Large intestine (tissue), 3 donors: ENCODE measurements at regions not wholly inside any gene's neighbourhood (a gene's known extent, or its start where the extent isn't known, plus 50 kb on each side); places are given as distances from the start of the nearest gene placed in this dataset.
A peak's percentile ranks its signal among the peaks of the same experiment; 100 is the strongest.

Experiments used
- DNase-seq, 2 donors: peaks; one replicate each; pipeline versions ENCODE4 v3.0.0 to v3.0.0-alpha.2; 2013
- H3K27ac ChIP-seq: one replicate; pipeline ENCODE4 v1.5.1; 2013; ENCODE audit warnings: low read length
- H3K27me3 ChIP-seq: 2 replicates; pipeline ENCODE4 v1.6.1; 2013; ENCODE audit warnings: low read length; ENCODE audit not compliant: control insufficient read depth, insufficient read depth
- H3K36me3 ChIP-seq: 2 replicates; pipeline ENCODE4 v1.6.1; 2013; ENCODE audit warnings: low read length; ENCODE audit not compliant: control insufficient read depth, insufficient read depth
- H3K4me1 ChIP-seq: one replicate; pipeline ENCODE4 v1.6.1; 2013; ENCODE audit warnings: low read length; ENCODE audit not compliant: control insufficient read depth, insufficient read depth
- H3K4me3 ChIP-seq: one replicate; pipeline ENCODE4 v1.5.1; 2013; ENCODE audit warnings: low read length
- H3K9me3 ChIP-seq: one replicate; pipeline ENCODE4 v1.6.1; 2013; ENCODE audit warnings: mild to moderate bottlenecking, low read depth, low read length, moderate library complexity; ENCODE audit not compliant: control insufficient read depth
- WGBS: methylation state at CpG from one replicate; pipeline ENCODE4 v1.1.5; 2013; ENCODE audit warnings: low lambda C conversion rate; ENCODE audit not compliant: insufficient coverage; 5-methylcytosine and 5-hydroxymethylcytosine counted together

DNA sequence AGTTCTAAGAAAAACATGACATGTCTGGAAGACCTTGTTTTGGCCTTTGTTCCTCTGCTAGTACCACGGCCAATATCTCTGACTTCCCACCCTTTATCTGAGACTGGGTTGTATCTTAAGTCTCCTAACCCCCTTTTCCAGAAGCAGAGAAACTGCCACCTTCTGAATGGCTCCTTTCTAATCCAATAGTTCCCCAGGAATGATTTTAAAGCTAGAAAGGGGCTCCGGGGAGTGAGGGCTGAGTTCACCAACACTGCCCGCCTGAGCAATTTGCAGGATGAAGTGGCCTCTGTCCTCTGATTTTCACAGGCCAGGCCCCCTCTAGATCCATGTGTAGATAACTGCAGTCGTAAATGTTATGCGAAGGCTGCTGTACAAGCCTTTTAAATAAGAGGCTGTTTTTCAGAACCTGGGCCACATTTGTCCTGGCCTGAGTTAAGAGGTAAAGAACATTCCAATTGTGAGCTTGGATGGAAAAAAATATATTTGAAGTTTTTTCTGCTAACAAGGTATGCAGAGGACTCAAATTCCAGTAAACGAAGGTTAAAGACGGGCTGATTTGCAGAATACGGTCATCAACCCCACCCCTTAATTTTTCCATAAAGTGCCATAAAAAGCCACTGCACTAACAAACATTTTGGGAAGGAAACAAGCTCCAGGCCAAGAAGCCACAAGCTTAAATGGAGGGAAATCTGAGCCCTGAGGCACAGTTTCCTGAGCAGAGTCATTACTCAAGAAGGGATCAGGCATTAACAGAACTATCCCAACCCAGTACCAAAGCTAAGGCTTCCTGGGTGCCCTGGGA, 117.0 kb upstream of the MAF start:
- no peak overlapping the region for H3K4me3 ChIP-seq
- peaks cover 1% of the 10 kb centered on the region for H3K9me3 ChIP-seq
- peak overlapping the region; percentile 87 for H3K27ac ChIP-seq
- no peaks in the 10 kb centered on the region for H3K27me3 ChIP-seq
- H3K4me1 ChIP-seq: peaks cover 71% of the 10 kb centered on the region
- 40% methylated on average over 1 of the region's 8 CpGs for WGBS
- peak; percentile 39 to 49 for DNase-seq
- H3K36me3 ChIP-seq: no peaks in the 10 kb centered on the region

DNA sequence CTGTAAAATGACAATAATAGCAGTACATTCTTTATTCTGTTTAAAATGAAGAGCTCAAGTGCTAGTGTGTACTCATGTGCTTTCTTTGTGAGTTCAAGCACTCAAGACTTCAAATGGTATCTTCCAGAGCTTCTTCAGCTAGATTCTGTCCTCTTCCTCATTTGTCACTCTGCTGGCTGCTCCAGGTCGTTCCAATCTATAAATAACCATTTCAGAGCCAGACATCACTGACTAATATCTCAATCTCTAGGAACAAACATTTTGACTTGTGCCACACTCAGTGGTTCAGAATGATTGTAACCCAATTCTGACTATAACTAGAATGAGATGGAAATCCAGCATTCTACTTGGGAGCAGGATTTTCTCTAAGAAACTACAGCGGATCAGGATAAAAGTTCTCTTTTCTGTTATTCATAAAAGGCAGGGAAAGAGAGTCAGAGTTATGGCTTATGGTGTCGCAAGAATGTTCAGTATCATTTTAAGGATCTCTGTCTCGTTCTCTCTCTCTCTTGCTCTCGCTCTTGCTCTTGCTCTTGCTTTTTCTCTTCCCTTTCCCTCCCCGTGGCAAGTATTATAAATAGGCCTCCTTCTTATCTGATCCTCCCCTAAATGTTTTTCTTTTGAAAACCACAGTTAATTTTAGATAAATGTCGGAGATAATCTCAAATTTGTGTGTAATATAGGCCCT, 116.3 kb upstream of the MAF start:
- no peaks in the 10 kb centered on the region for H3K27me3 ChIP-seq
- H3K4me3 ChIP-seq: no peak overlapping the region
- H3K9me3 ChIP-seq: no peaks in the 10 kb centered on the region
- H3K36me3 ChIP-seq: no peaks in the 10 kb centered on the region
- H3K4me1 ChIP-seq: peaks cover 70% of the 10 kb centered on the region
- WGBS: 45% methylated on average over 4 of the region's 7 CpGs
- no peak for DNase-seq
- peak overlapping the region; percentile 87 for H3K27ac ChIP-seq

DNA sequence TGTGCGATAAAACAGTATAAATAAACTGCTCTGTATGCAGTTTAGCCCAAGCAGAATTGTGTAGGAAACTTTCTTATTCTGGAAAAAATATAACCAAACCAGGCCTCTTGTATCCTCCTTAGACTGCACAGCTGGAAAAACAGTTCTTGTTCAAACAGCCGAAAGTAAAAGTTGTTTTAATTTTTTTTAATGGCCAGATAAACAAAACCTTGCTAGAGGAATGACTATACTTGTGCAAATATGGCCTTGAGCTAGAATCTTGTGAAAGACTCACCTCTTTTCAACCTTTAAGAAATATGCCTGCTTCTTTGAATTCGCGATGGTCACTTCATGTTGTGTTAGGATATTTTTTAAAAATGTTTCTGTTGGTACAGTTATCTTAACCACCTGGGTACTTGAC, 114.5 kb upstream of the MAF start:
- Histone ChIP-seq H3K27ac (peak overlapping the region; percentile 29), H3K9me3 (no peaks in the 10 kb centered on the region), H3K27me3 (no peaks in the 10 kb centered on the region), H3K4me3 (no peak overlapping the region), H3K4me1 (peaks cover 58% of the 10 kb centered on the region), H3K36me3 (no peaks in the 10 kb centered on the region)
- 61% methylated on average over 3 of the region's 4 CpGs for WGBS
- peak in 1 of 2 donors; percentile 53 for DNase-seq

DNA sequence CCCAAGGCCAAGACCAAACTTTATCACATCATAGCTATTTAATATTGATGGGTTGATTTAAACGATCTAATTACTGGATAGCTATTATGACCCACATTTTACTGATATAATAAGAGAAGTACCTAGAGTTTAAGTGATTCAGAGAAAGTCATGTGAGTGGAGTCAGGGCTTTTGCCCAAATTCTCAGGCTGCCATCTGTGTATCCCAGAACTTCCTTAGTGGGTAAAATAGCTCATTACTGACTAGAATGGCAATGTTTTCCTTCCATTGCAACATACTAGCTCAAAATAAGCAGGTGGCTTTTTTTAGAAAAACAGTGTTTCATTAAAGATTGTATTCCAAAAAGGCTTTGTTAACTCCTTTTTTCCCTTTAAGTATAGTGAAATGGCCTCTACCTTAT, 113.9 kb upstream of the MAF start:
- H3K27me3 ChIP-seq: no peaks in the 10 kb centered on the region
- peak overlapping the region; percentile 18 for H3K27ac ChIP-seq
- H3K9me3 ChIP-seq: no peaks in the 10 kb centered on the region
- WGBS: no CpG with 5 or more reads among the region's 1 CpG
- DNase-seq: no peak
- H3K4me3 ChIP-seq: no peak overlapping the region
- H3K4me1 ChIP-seq: peaks cover 53% of the 10 kb centered on the region
- H3K36me3 ChIP-seq: no peaks in the 10 kb centered on the region

DNA sequence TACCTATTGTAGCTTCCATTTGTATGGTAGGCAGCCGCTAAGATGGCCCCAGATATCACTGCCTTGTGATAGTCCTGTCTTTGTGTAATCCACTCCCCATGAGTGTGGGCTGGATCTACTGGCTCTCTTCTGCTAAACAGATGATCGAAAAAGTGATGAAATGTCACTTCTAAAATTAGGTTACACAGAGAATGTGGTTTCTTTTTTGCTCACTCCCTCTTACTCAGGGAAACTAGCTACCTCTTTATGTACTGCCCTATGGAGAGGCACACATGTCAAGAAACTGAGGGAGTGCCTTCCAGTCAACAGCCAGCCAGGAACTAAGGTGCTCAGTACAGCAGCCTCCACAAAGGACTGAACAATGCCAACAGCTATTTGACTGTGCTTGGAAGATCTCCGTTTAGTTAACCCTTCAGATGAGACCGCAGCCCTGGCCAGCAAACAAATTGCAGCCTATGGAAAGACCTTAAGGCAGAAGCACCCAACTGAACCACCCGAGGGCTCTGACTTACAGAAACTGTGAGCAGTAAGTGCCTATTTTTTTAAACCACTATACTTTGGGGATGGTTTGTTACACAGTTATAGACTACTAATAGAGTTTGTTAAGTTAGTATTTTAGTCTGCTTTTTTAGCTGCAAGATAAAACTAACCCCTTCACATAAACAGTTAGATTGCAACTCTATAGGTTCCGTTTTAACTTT, 113.2 kb upstream of the MAF start:
- Histone ChIP-seq H3K27me3 (no peaks in the 10 kb centered on the region), H3K36me3 (no peaks in the 10 kb centered on the region), H3K4me1 (peaks cover 52% of the 10 kb centered on the region), H3K9me3 (no peaks in the 10 kb centered on the region), H3K4me3 (no peak overlapping the region), H3K27ac (no peak overlapping the region)
- DNase-seq: no peak
- 100% methylated on average over 1 of the region's 6 CpGs for WGBS

DNA sequence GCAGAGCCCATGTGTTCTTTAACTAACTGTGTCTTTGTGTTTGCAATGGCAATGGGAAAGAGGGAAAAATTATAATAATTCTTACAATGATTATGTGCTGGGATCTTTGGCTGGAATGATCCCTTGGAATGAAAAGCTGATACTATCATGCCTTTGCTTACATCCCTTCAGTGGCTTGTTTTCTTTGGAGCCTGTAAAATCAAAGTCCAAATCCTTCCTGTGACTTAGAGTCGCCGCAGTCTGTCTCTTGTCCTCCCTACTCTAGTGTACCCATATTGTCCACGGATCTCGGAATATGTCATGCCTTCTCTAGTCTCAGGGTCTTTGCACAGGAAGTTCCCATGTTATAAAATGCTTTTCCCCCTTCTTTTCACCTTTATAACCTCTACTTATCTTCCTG, 111.7 kb upstream of the MAF start:
- H3K4me3 ChIP-seq: no peak overlapping the region
- peak; percentile 42 to 83 for DNase-seq
- no peaks in the 10 kb centered on the region for H3K9me3 ChIP-seq
- peak overlapping the region; percentile 63 for H3K27ac ChIP-seq
- no peaks in the 10 kb centered on the region for H3K36me3 ChIP-seq
- H3K4me1 ChIP-seq: peaks cover 44% of the 10 kb centered on the region
- no peaks in the 10 kb centered on the region for H3K27me3 ChIP-seq
- WGBS: no CpG with 5 or more reads among the region's 4 CpGs

DNA sequence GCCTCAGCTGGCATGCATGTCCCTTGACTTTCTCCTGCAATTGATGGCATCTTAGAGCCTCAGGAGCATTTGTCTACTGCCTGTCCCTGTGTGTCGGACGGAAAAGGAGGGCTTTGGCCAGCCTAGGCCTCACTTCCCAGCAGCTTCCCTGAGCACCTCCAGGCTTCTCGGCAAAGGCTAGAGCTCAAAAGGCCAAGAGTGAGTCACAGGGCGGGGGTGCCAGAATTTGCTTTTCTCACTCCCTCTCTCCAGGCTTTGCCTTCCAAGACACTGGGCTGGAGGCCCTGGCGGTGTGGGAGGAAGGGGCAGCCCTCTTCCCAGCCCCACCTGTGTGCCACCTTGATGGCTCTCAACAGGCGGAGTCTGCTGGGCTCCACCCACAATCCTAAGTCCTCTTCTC, 107.3 kb upstream of the MAF start:
- no peaks in the 10 kb centered on the region for H3K9me3 ChIP-seq
- WGBS: no CpG with 5 or more reads among the region's 6 CpGs
- no peaks in the 10 kb centered on the region for H3K27me3 ChIP-seq
- DNase-seq: no peak
- H3K27ac ChIP-seq: no peak overlapping the region
- peaks cover 15% of the 10 kb centered on the region for H3K4me1 ChIP-seq
- no peak overlapping the region for H3K4me3 ChIP-seq
- no peaks in the 10 kb centered on the region for H3K36me3 ChIP-seq

DNA sequence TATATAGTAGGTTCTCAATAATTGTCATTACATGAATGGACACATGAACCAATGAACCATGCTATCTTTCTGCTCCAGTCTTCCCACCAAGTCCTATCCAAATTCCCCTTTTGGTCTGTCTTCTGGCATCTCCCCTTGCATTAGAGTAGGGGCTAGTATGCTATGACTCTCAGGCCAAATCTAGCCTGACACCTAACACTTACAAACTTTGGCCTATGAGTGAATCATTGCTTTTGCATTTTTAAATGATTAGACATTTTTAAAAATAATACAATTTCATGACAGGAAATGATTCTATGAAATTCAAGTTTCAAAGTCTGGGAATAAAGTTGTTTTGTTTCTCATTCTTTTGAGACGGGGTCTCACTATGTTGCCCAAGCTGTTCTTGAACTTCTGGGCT, 102.5 kb upstream of the MAF start:
- no peak for DNase-seq
- Histone ChIP-seq H3K27me3 (no peaks in the 10 kb centered on the region), H3K36me3 (no peaks in the 10 kb centered on the region), H3K4me1 (peaks cover 4% of the 10 kb centered on the region), H3K4me3 (no peak overlapping the region), H3K9me3 (peaks cover 2% of the 10 kb centered on the region), H3K27ac (no peak overlapping the region)
- WGBS: no CpG with 5 or more reads among the region's 1 CpG

DNA sequence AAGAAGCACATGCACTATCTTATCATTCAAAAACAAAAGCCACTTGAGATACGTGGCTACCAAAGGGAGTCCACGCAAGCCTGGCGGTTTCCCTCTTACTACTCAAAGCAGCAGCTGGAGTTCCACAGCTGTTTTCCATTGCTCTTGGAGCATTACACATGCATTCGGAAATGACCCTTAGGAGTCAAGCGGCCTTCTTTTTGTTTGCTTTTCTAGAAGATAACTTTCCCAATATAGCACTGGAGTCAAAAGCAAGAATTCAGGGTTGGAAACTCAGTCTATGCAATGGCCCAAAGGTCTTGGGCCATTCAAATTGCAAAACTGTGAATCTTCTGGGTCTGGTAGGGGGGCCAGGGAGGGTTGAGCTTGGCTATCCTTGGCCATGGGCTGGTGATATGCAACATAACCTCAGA, 97.8 kb upstream of the MAF start:
- Histone ChIP-seq H3K27ac (no peak overlapping the region), H3K9me3 (peaks cover 2% of the 10 kb centered on the region), H3K27me3 (no peaks in the 10 kb centered on the region), H3K4me3 (no peak overlapping the region), H3K4me1 (no peaks in the 10 kb centered on the region), H3K36me3 (no peaks in the 10 kb centered on the region)
- DNase-seq: no peak
- WGBS: no CpG with 5 or more reads among the region's 5 CpGs

DNA sequence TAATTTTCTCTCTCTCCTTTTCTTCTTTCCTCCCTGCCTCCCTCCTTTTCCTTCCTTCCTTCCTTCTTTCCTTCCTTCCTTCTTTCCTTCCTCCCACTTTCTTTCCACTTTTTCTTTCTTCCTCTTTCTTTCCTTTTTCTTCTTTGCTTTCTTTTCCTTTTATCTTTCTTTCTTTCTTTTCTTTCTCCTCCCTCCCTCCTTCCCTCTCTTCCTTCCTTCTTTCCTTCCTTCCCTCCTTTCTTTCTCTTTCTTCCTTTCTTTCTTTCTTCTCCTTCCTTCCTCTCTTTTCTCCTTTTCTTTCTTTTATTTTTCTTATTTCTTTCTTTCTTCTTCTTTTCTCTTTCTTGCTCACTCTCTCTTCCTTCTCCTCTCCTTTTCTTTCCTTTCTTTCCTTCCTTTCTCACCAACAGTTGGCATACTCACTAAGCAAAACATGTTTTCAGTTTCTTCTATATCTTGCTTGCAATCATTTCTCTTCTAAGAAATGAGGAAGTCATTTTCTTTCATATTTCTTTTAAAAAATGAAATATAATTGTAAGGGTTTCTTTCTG, 97.1 kb upstream of the MAF start:
- Histone ChIP-seq H3K36me3 (no peaks in the 10 kb centered on the region), H3K4me1 (no peaks in the 10 kb centered on the region), H3K27ac (no peak overlapping the region), H3K4me3 (no peak overlapping the region), H3K9me3 (peaks cover 2% of the 10 kb centered on the region), H3K27me3 (no peaks in the 10 kb centered on the region)
- no peak for DNase-seq
